Transverse colon (tissue), 4 donors: ENCODE measurements at regions not wholly inside any gene's neighbourhood (a gene's known extent, or its start where the extent isn't known, plus 50 kb on each side); places are given as distances from the start of the nearest gene placed in this dataset.
A peak's percentile ranks its signal among the peaks of the same experiment; 100 is the strongest.

Source experiments
- DNase-seq: peaks from one replicate; pipeline ENCODE4 v3.0.0-alpha.2; 2019
- H3K27ac ChIP-seq, 4 donors: fragments of 200-600 bp; sonication (generic); 2 replicates each; pipeline ENCODE4 v1.5.1; 2016 to 2018; ENCODE audit warnings: inconsistent platforms in 4 of 4
- H3K27me3 ChIP-seq: fragments of 200-600 bp; sonication (generic); 2 replicates; pipeline ENCODE4 v1.5.1; 2017; ENCODE audit warnings: inconsistent platforms
- H3K36me3 ChIP-seq, 4 donors: fragments of 200-600 bp; sonication (generic); 2 replicates each; pipeline ENCODE4 v1.5.1; 2017 to 2019; ENCODE audit warnings: inconsistent platforms in 4 of 4
- H3K4me1 ChIP-seq, 4 donors: fragments of 200-600 bp; sonication (generic); 2 replicates each; pipeline ENCODE4 v1.5.1; 2017 to 2020; ENCODE audit warnings: inconsistent platforms in 4 of 4
- H3K4me3 ChIP-seq, 4 donors: fragments of 200-600 bp; sonication (generic); 1 replicate in 1 of 4; 2 replicates in 3 of 4; pipeline versions ENCODE4 v1.5.1 to v1.6.1; 2017 to 2019; ENCODE audit warnings: inconsistent platforms in 4 of 4
- H3K9me3 ChIP-seq, 2 donors: fragments of 200-600 bp; sonication (generic); 2 replicates each; pipeline ENCODE4 v1.5.1; 2017 to 2019; ENCODE audit warnings: inconsistent platforms in 2 of 2
- CTCF ChIP-seq, 5 experiments: fragments of 200-600 bp in 3 of 5; fragments of 450-650 bp in 2 of 5; sonication (generic) in 3 of 5; IDR thresholded peaks; 1 replicate in 2 of 5; 2 replicates in 3 of 5; pipeline ENCODE4 v1.5.1; 2016 to 2017; ENCODE audit warnings: antibody characterized with exemption in 5 of 5, inconsistent platforms in 3 of 5, mild to moderate bottlenecking in 2 of 5, moderate library complexity in 1 of 5
- EP300 ChIP-seq: sonication (generic); formaldehyde crosslinking; IDR thresholded peaks from one replicate; pipeline ENCODE4 v1.6.1; 2017; ENCODE audit warnings: antibody characterized with exemption, low read depth
- POLR2A ChIP-seq: fragments of 450-650 bp; IDR thresholded peaks from one replicate; pipeline ENCODE4 v1.6.1; 2016; ENCODE audit warnings: antibody characterized with exemption, mild to moderate bottlenecking, moderate library complexity
- POLR2AphosphoS5 ChIP-seq, 3 donors: sonication (generic); formaldehyde crosslinking; IDR thresholded peaks; one replicate each; pipeline ENCODE4 v1.6.1; 2016; ENCODE audit warnings: antibody characterized with exemption in 3 of 3
- WGBS, 2 donors: methylation state at CpG; one replicate each; pipeline ENCODE4 v1.1.5; 2018; ENCODE audit warnings: low coverage in 1 of 2; 5-methylcytosine and 5-hydroxymethylcytosine counted together
- in situ Hi-C, 4 donors: fragments of 200-750 bp; cut with MboI; loops; one replicate each; pipeline versions ENCODE4 v1.15.0 to v1.15.1; 2017; ENCODE audit warnings: low sequenced_read_pairs in 3 of 4, low pct_ligation_motif_present in 1 of 4, low pct_unique_long_range_greater_than_20kb in 1 of 4
- intact Hi-C: fragments of 100-400 bp; cut with DNase I; formaldehyde crosslinking; loops from one replicate; pipeline ENCODE4 v1.15.1; 2023; ENCODE audit warnings: low total_unique reads

- in situ Hi-C loops (loop anchor here in 1 of 4 donors (25.0 kb wide), 1 partner anchor 812 kb away; the partner anchor contains the start of gene PLK2), intact Hi-C loops (no loop called here)
- no peaks in the 10 kb centered on the region for H3K36me3 ChIP-seq
- H3K9me3 ChIP-seq: no peaks in the 10 kb centered on the region
- no peak overlapping the region for H3K4me3 ChIP-seq
- TF ChIP-seq POLR2A (no peak), CTCF (IDR thresholded peaks at IDR 0.05) (peak; percentile 52 to 62 (median 55)), EP300 (no peak)
- no peak overlapping the region for H3K27ac ChIP-seq
- H3K4me1 ChIP-seq: no peaks in the 10 kb centered on the region
- DNase-seq: peak; percentile 19
- no peaks in the 10 kb centered on the region for H3K27me3 ChIP-seq
- 72% methylated on average over 6 of the region's 6 CpGs; no CpG with 5 or more reads in 1 of the 2 donors for WGBS, 2 donors
Measured at GRCh38 chr5:57650360-57651069, 167.9 kb upstream of the ACTBL2 start.

GRCh38 chr5:57642698-57643097 lies 160.1 kb upstream of the ACTBL2 start:
- intact Hi-C loops: no loop called here
- in situ Hi-C loops: no loop called here
- DNase-seq: no peak
- no peak overlapping the region for H3K4me3 ChIP-seq
- TF ChIP-seq EP300 (no peak), POLR2A (no peak), POLR2AphosphoS5 (IDR thresholded peaks at IDR 0.05) (no peak), CTCF (IDR thresholded peaks at IDR 0.05) (no peak)
- no peaks in the 10 kb centered on the region for H3K27me3 ChIP-seq
- WGBS, 2 donors: 76 to 93% methylated on average over 2 of the region's 2 CpGs
- H3K36me3 ChIP-seq: no peaks in the 10 kb centered on the region
- H3K4me1 ChIP-seq: no peaks in the 10 kb centered on the region
- no peaks in the 10 kb centered on the region for H3K9me3 ChIP-seq
- no peak overlapping the region for H3K27ac ChIP-seq

- H3K36me3 ChIP-seq: no peaks in the 10 kb centered on the region
- intact Hi-C loops (no loop called here), in situ Hi-C loops (no loop called here)
Measured at GRCh38 chr5:57642066-57642465, 159.5 kb upstream of the ACTBL2 start.

More at GRCh38 chr5:57642066-57642465, 159.5 kb upstream of the ACTBL2 start:
- no peaks in the 10 kb centered on the region for H3K9me3 ChIP-seq
- WGBS, 2 donors: 63 to 67% methylated on average over 1 to 4 of the region's 4 CpGs
- no peaks in the 10 kb centered on the region for H3K27me3 ChIP-seq
- H3K4me3 ChIP-seq: no peak overlapping the region
- TF ChIP-seq POLR2A (no peak), EP300 (no peak), POLR2AphosphoS5 (IDR thresholded peaks at IDR 0.05) (no peak), CTCF (IDR thresholded peaks at IDR 0.05) (no peak)
- DNase-seq: no peak
- no peaks in the 10 kb centered on the region for H3K4me1 ChIP-seq
- no peak overlapping the region for H3K27ac ChIP-seq
